Progenitor cell of endocrine pancreas (in vitro differentiated cells): ENCODE measurements at regions not wholly inside any gene's neighbourhood (a gene's known extent, or its start where the extent isn't known, plus 50 kb on each side); places are given as distances from the start of the nearest gene placed in this dataset.
"Not testable (repeated sequence)": the region's sequence is repeated elsewhere in the genome, so short reads cannot be mapped to it uniquely, and the experiment has no call there.

ENCODE experiments used
- DNase-seq: peaks from one replicate; pipeline ENCODE4 v3.0.0; 2021; ENCODE audit warnings: low spot score; ENCODE audit not compliant: unreplicated experiment
- H3K27ac Mint-ChIP-seq: 2 replicates; pipeline ENCODE4 v1.8.0; 2021; ENCODE audit warnings: mild to moderate bottlenecking, moderate library complexity, mixed read lengths
- H3K27me3 Mint-ChIP-seq: 2 replicates; pipeline ENCODE4 v1.8.0; 2021; ENCODE audit warnings: mixed read lengths
- H3K36me3 Mint-ChIP-seq: 2 replicates; pipeline ENCODE4 v1.8.0; 2022; ENCODE audit warnings: mixed read lengths; ENCODE audit not compliant: insufficient read depth
- H3K4me1 Mint-ChIP-seq: 2 replicates; pipeline ENCODE4 v1.8.0; 2021; ENCODE audit warnings: low read depth, mixed read lengths
- H3K4me3 Mint-ChIP-seq: 2 replicates; pipeline ENCODE4 v1.8.0; 2021; ENCODE audit warnings: low read depth, mild to moderate bottlenecking, moderate library complexity, mixed read lengths
- H3K9me3 Mint-ChIP-seq: 2 replicates; pipeline ENCODE4 v1.8.0; 2021; ENCODE audit warnings: low read depth, mixed read lengths
- TF ChIP-seq, protein P1 (sequence below): fragments of 200-600 bp; sonication (generic); IDR thresholded peaks from one replicate; pipeline ENCODE4 v1.5.0; 2021; ENCODE audit warnings: antibody characterized with exemption, mild to moderate bottlenecking; ENCODE audit not compliant: unreplicated experiment

DNA sequence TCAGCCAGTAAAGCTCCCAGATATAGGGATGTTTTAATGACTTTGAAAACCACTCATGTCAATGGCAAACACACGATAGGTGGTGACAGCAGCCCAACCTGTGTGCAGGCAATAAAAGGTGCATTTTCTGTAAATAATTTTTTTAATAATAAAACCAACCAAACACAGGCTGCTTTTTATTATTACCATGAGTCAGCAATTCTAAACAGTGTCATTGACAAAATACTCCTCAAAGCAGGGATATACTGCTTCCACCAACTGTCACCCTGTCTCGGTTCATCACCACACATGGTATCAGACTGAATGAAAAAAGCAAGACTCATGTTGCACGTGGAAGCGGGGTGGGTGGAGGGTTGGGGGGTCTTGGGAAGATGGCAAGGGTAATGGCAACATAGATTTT is 195.9 kb downstream of the ANKRD60 start:
- Mint-ChIP-seq H3K4me3 (no peak overlapping the region), H3K4me1 (no peaks in the 10 kb centered on the region), H3K27ac (no peak overlapping the region), H3K27me3 (peaks cover 32% of the 10 kb centered on the region), H3K36me3 (no peaks in the 10 kb centered on the region), H3K9me3 (no peaks in the 10 kb centered on the region)
- TF ChIP-seq, protein P1, sequence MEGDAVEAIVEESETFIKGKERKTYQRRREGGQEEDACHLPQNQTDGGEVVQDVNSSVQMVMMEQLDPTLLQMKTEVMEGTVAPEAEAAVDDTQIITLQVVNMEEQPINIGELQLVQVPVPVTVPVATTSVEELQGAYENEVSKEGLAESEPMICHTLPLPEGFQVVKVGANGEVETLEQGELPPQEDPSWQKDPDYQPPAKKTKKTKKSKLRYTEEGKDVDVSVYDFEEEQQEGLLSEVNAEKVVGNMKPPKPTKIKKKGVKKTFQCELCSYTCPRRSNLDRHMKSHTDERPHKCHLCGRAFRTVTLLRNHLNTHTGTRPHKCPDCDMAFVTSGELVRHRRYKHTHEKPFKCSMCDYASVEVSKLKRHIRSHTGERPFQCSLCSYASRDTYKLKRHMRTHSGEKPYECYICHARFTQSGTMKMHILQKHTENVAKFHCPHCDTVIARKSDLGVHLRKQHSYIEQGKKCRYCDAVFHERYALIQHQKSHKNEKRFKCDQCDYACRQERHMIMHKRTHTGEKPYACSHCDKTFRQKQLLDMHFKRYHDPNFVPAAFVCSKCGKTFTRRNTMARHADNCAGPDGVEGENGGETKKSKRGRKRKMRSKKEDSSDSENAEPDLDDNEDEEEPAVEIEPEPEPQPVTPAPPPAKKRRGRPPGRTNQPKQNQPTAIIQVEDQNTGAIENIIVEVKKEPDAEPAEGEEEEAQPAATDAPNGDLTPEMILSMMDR: no peak
- DNase-seq: no peak

- H3K4me1 Mint-ChIP-seq, H3K4me3 Mint-ChIP-seq, H3K36me3 Mint-ChIP-seq, H3K9me3 Mint-ChIP-seq, H3K27ac Mint-ChIP-seq, DNase-seq: not testable (repeated sequence)
- H3K27me3 Mint-ChIP-seq: peaks cover 32% of the 10 kb centered on the region
These were observed 197.1 kb downstream of the ANKRD60 start for GRCh38 chr20:58031350-58031749.

DNA sequence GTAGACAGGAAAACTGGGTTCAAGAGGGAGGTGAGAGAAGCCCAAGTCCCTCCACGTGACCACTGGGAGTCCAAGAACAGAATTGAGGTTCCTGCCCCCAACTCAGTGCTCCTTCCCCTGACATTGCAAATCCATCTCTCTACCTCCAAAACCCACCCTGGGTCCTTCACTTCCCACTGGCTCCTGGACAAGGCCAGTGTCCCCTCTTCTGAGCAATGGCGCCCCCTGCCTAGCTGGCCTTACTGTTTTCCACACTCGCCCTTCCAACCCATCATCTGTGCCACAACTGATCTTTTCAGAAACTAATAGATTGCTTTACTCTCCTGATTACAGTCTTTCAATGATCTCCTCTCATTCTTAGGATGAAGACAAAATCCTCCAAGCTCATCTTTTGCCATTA is 200.3 kb downstream of the ANKRD60 start:
- Mint-ChIP-seq H3K27ac (no peak overlapping the region), H3K4me3 (no peak overlapping the region), H3K36me3 (no peaks in the 10 kb centered on the region), H3K27me3 (peaks cover 27% of the 10 kb centered on the region), H3K9me3 (no peaks in the 10 kb centered on the region), H3K4me1 (no peaks in the 10 kb centered on the region)
- TF ChIP-seq, protein P1: peak; percentile 36
- DNase-seq: no peak

- H3K27ac Mint-ChIP-seq: no peak overlapping the region
- no peaks in the 10 kb centered on the region for H3K9me3 Mint-ChIP-seq
- no peak for DNase-seq
- H3K36me3 Mint-ChIP-seq: no peaks in the 10 kb centered on the region
- no peaks in the 10 kb centered on the region for H3K4me1 Mint-ChIP-seq
- H3K4me3 Mint-ChIP-seq: no peak overlapping the region
- peaks cover 27% of the 10 kb centered on the region for H3K27me3 Mint-ChIP-seq
- TF ChIP-seq, protein P1: no peak
These were observed 202.1 kb downstream of the ANKRD60 start for GRCh38 chr20:58026361-58026760.

DNA sequence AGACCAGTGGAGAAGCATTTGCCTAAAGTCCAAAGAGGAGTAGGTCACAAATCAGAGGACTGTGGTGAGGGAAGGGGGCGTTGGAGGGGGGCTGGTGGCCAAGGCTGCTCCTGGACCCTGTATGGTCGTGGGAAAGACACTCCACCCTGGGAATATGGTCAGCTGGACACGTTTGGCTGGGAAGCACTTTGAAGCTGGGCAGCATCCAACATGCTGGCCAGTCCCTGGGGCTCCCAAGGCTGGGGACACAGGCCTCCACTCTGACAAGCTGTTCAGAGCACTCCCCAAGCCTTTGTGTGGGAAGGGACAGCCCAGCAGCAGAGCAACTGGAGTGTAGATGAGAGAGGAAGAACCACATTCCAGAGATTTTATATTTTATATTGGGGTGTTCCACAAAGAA is 203.2 kb downstream of the ANKRD60 start:
- no peak overlapping the region for H3K27ac Mint-ChIP-seq
- no peaks in the 10 kb centered on the region for H3K36me3 Mint-ChIP-seq
- no peak for DNase-seq
- TF ChIP-seq, protein P1: no peak
- peaks cover 27% of the 10 kb centered on the region for H3K27me3 Mint-ChIP-seq
- H3K4me3 Mint-ChIP-seq: no peak overlapping the region
- H3K9me3 Mint-ChIP-seq: no peaks in the 10 kb centered on the region
- no peaks in the 10 kb centered on the region for H3K4me1 Mint-ChIP-seq

DNA sequence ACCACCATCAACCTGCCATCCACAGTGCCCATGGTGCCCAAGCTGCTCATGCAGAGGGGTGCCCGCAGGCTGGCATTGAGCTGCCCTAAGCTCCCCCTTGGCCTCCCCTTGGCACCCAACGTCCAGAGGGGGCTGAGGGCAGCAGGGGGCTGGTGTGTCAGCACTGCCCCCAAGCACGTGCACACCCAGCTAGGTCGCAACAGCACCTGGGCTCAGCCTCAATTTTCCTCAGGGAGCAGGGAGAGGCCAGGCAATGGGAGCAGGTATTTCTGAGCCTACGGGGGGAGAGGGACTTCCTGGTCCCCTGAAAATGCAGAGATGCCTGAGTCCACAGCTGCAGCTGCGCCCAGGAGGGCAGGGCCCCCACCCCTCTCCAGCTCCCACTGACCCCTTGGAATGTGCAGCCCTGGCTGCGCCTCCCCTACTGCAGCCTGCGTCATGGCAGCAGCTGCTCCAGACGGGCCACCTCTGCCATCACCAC is 204.2 kb downstream of the ANKRD60 start:
- Mint-ChIP-seq H3K4me1 (no peaks in the 10 kb centered on the region), H3K4me3 (no peak overlapping the region), H3K36me3 (no peaks in the 10 kb centered on the region), H3K27me3 (peaks cover 20% of the 10 kb centered on the region), H3K9me3 (no peaks in the 10 kb centered on the region), H3K27ac (no peak overlapping the region)
- TF ChIP-seq, protein P1: no peak
- no peak for DNase-seq
